Fibroblast of the aortic adventitia (primary cell): ENCODE measurements at regions not wholly inside any gene's neighbourhood (a gene's known extent, or its start where the extent isn't known, plus 50 kb on each side); places are given as distances from the start of the nearest gene placed in this dataset.

Experiments used
- DNase-seq: peaks from one replicate; pipeline ENCODE4 v3.0.0-alpha.2; 2010; ENCODE audit warnings: low read depth
- H3K4me3 ChIP-seq: 2 replicates; pipeline ENCODE4 v1.5.1; 2011; ENCODE audit warnings: low read depth, mild to moderate bottlenecking, control low read depth, low read length, moderate library complexity
- TF ChIP-seq, protein P1 (sequence below): IDR thresholded peaks from 2 replicates; pipeline ENCODE4 v1.5.1; 2011; ENCODE audit warnings: mild to moderate bottlenecking, low read length, control low read depth, inconsistent platforms; ENCODE audit not compliant: insufficient read depth

DNA sequence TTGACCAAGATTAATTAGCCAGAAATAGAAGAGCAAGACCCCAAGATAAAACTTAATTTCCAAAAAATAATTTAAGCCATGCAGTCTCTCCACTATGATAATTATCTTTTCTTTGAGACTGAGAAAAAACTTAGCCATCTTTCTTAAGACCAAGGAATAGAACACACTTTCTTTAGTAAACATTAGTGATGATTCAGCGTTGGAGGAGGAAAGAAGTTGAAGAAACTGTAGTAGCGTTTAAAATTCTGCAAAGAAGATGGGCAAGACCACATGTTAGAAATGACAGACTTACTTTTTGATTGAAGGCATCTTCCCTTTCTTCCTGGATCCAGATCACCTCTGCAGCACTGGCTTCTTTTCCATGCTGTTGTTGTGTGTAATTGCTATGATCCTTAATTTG, 124.8 kb upstream of the RASSF8 start:
- H3K4me3 ChIP-seq: no peak overlapping the region
- TF ChIP-seq, protein P1, sequence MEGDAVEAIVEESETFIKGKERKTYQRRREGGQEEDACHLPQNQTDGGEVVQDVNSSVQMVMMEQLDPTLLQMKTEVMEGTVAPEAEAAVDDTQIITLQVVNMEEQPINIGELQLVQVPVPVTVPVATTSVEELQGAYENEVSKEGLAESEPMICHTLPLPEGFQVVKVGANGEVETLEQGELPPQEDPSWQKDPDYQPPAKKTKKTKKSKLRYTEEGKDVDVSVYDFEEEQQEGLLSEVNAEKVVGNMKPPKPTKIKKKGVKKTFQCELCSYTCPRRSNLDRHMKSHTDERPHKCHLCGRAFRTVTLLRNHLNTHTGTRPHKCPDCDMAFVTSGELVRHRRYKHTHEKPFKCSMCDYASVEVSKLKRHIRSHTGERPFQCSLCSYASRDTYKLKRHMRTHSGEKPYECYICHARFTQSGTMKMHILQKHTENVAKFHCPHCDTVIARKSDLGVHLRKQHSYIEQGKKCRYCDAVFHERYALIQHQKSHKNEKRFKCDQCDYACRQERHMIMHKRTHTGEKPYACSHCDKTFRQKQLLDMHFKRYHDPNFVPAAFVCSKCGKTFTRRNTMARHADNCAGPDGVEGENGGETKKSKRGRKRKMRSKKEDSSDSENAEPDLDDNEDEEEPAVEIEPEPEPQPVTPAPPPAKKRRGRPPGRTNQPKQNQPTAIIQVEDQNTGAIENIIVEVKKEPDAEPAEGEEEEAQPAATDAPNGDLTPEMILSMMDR: no peak
- no peak for DNase-seq

DNA sequence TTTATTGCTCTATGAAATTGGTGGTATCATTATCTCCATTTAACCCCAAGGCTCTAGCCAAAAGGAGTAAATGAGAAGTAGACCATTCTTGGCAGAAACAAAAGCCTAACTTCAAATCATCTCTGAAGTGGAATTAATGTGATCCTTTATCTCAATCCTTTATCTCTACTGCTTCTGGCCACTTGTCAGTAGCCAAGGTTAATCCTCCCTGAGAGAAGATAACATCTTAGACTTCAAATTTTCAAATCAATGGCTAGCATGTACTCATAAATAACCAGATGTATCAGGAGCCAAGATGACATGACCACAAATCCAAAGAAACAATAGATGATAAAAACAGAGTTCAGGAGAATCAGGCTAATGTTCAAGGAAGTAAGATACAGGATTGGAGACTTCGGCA, 123.1 kb upstream of the RASSF8 start:
- no peak for DNase-seq
- no peak overlapping the region for H3K4me3 ChIP-seq
- TF ChIP-seq, protein P1: no peak

DNA sequence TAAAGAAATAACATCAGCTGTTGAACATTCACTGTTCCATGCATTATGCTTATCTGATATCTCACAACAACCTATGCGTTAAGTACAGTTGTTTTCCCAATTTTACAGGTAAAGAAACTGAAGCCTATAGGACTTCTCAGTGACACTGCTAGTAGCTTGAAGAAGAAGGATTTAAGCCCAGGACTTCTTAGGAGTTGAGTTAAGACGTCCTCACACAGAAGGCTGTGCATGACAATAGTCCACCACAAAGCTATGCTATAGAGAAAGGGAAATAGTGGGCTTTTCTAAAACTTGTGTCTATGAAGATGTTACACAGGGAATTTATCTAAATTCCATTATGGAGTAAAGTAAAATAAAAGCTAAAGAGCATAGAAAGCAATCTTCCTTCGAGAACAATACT, 120.5 kb upstream of the RASSF8 start:
- DNase-seq: no peak
- H3K4me3 ChIP-seq: no peak overlapping the region
- TF ChIP-seq, protein P1: no peak

DNA sequence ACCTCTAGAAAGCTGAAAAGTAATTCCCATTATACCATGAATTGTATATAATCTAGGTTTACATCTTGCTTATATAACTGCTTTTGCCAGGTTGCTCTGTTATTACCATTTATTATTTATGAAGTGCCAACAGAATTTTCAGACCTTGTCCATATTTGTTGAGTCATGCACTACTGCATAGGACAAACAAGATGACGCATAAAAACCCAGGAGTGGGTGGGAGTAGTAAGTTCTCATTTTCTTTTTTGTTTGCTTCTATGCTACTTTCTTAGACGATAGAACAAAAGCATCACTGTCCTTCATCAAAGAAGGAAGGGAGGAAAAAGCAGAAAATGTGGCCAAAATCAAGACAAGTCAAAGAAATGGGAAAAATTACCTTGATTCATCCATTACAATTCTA, 119.0 kb upstream of the RASSF8 start:
- TF ChIP-seq, protein P1: no peak
- H3K4me3 ChIP-seq: no peak overlapping the region
- DNase-seq: no peak

DNA sequence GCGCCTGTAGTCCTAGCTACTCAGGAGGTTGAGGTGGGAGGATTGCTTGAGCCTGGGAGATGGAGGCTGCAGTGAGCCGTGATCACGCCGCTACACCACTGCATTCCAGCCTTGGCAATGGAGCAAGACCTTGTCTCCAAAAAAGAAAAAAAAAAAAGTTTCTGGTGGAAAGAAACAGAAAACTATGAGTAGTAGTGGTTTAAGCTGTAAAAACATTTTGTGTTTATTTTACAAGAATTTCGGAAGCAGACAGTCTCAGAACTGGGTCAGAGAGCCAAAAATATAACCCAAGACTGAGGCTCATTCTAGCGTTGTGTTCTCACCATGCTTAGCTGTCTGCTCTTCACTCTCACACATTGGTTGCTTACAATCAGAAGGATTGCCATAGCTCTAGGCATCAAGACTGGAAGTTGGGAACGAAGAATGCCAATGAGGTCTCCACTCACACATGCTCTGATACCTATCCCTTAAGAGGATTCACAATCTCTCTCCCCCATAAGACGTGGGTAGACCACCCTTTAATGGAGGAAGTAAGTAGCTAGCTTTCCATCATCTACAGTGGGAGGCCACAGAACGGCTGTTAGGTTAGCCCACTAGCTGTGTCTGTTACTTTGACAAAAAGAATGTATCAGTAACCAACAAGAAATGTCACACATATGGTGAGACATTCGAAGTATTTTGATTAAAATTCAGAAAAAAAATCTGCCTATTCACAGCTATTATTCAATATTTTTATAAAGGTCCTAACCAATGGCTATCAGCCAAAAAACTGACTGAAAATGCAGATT, 117.6 kb upstream of the RASSF8 start:
- no peak overlapping the region for H3K4me3 ChIP-seq
- TF ChIP-seq, protein P1: no peak
- peak; percentile 49 for DNase-seq

DNA sequence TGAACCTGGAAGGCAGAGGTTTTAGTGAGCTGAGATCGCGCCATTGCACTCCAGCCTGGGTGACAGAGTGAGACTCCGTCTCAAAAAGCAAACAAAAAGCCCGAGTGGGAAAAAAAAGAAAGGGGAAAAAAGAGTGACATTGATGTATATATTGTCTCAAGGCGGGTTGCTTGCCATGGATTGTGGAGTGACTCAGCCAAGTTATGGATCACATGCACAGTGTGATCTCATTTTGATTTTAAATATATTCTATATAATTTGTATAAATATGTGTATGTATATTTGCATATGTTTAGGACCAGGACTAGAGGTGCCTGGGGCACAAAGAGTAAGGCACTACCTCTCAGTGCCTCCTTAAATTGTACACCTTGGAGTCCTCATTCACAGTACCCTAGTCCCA, 116.2 kb upstream of the RASSF8 start:
- no peak for DNase-seq
- no peak overlapping the region for H3K4me3 ChIP-seq
- TF ChIP-seq, protein P1: no peak

DNA sequence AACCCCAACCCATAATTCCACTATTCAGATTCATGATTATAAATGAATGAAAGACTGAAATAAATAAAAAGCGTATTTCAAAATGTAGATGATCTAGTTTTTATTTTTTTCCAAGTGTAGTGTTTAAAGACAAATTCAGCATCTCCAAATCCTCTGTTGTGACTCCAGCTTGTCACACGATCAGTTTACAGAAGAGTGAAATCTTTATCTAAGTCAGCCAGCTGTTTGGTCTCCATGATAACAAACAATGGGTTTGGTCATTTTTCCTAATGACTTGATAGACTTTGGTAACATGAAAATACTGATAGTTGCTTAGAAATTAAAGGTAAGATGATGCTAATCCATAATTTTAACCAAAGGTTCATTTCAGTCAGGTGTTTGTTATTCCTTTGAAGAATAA, 114.5 kb upstream of the RASSF8 start:
- no peak for DNase-seq
- no peak overlapping the region for H3K4me3 ChIP-seq
- TF ChIP-seq, protein P1: no peak
